Endodermal cell (in vitro differentiated cells): ENCODE measurements at regions not wholly inside any gene's neighbourhood (a gene's known extent, or its start where the extent isn't known, plus 50 kb on each side); places are given as distances from the start of the nearest gene placed in this dataset.

Experiments used
- DNase-seq: peaks from one replicate; pipeline ENCODE4 v3.0.0-alpha.2; 2017
- H3K27ac ChIP-seq: 2 replicates; pipeline ENCODE4 v1.5.1; 2013; ENCODE audit warnings: mild to moderate bottlenecking, low read depth, low read length, moderate library complexity
- H3K27me3 ChIP-seq: 2 replicates; pipeline ENCODE4 v1.6.1; 2013; ENCODE audit warnings: mild to moderate bottlenecking, low read length, moderate library complexity; ENCODE audit not compliant: insufficient read depth, control insufficient read depth, poor library complexity, severe bottlenecking
- H3K36me3 ChIP-seq: 2 replicates; pipeline ENCODE4 v1.7.0; 2013; ENCODE audit warnings: mild to moderate bottlenecking, low read length, moderate library complexity; ENCODE audit not compliant: control insufficient read depth, insufficient read depth
- H3K4me1 ChIP-seq: one replicate; pipeline ENCODE4 v1.7.0; 2013; ENCODE audit warnings: low read length; ENCODE audit not compliant: control insufficient read depth, insufficient read depth
- H3K4me3 ChIP-seq: 2 replicates; pipeline ENCODE4 v1.5.1; 2013; ENCODE audit warnings: mild to moderate bottlenecking, low read length, moderate library complexity
- H3K9ac ChIP-seq: 2 replicates; pipeline ENCODE4 v1.6.1; 2013; ENCODE audit warnings: mild to moderate bottlenecking, low read length, moderate library complexity; ENCODE audit not compliant: poor library complexity, severe bottlenecking; ENCODE audit errors: extremely low read depth
- H3K9me3 ChIP-seq: 2 replicates; pipeline ENCODE4 v1.6.1; 2013; ENCODE audit warnings: mild to moderate bottlenecking, low read length, moderate library complexity; ENCODE audit not compliant: control insufficient read depth
- H3K27ac Mint-ChIP-seq: 2 replicates; pipeline ENCODE4 v1.8.0; 2020; ENCODE audit warnings: mixed read lengths
- H3K27me3 Mint-ChIP-seq: 2 replicates; pipeline ENCODE4 v1.8.0; 2021; ENCODE audit warnings: mild to moderate bottlenecking, mixed read lengths; ENCODE audit not compliant: insufficient read depth
- H3K36me3 Mint-ChIP-seq: 2 replicates; pipeline ENCODE4 v1.8.0; 2020; ENCODE audit warnings: low read depth, mixed read lengths
- H3K4me1 Mint-ChIP-seq: 2 replicates; pipeline ENCODE4 v1.8.0; 2020; ENCODE audit warnings: mixed read lengths
- H3K4me3 Mint-ChIP-seq: 2 replicates; pipeline ENCODE4 v1.8.0; 2020; ENCODE audit warnings: mild to moderate bottlenecking, moderate library complexity, mixed read lengths
- H3K9me3 Mint-ChIP-seq: 2 replicates; pipeline ENCODE4 v1.8.0; 2020; ENCODE audit warnings: mild to moderate bottlenecking, mixed read lengths
- CTCF ChIP-seq: fragments of 200-600 bp; sonication (generic); conservative IDR thresholded peaks from 2 replicates; pipeline ENCODE4 v1.5.0; 2021; ENCODE audit warnings: antibody characterized with exemption, mild to moderate bottlenecking
- WGBS, 2 experiments: methylation state at CpG; one replicate each; pipeline versions ENCODE4 v1.1.5 to v1.1.7; 2013; ENCODE audit warnings: missing lambda C conversion rate in 2 of 2, mixed read lengths in 1 of 2; ENCODE audit not compliant: insufficient coverage in 1 of 2, insufficient read length in 1 of 2; 5-methylcytosine and 5-hydroxymethylcytosine counted together

DNA sequence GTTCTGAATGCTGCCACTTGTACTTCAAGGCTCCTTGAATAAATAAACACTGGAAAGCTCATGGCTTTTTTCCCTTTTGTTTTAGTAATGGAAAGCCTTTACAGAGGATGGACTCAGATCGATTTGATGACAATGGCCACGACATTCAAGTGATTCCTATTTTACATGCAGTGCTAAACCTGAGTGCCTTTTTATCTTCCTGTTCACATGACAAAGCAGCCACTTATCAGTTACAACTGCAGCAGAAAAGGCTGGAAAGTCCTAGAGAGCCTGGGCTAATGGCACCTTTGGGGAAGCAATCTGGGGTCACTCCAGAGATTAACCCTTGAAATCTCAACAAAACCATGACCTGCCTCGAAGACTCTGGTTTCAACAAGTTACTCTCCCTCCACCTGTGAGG lies 249.0 kb upstream of the AUTS2 start:
- no peak overlapping the region for H3K9ac ChIP-seq
- no peak overlapping the region for H3K27ac Mint-ChIP-seq
- H3K27ac ChIP-seq, result no peak overlapping the region
- no peaks in the 10 kb centered on the region for H3K27me3 ChIP-seq
- DNase-seq, result peak; percentile 58
- H3K4me3 ChIP-seq, result no peak overlapping the region
- H3K27me3 Mint-ChIP-seq, result peaks cover 11% of the 10 kb centered on the region
- WGBS, 2 experiments, result 23 to 29% methylated on average over 2 to 3 of the region's 3 CpGs
- H3K4me1 Mint-ChIP-seq, result peaks cover 9% of the 10 kb centered on the region
- H3K4me1 ChIP-seq, result no peaks in the 10 kb centered on the region
- TF ChIP-seq CTCF, result no peak
- peaks cover under 1% of the 10 kb centered on the region for H3K9me3 ChIP-seq
- no peak overlapping the region for H3K4me3 Mint-ChIP-seq
- no peaks in the 10 kb centered on the region for H3K36me3 ChIP-seq
- no peaks in the 10 kb centered on the region for H3K36me3 Mint-ChIP-seq
- no peaks in the 10 kb centered on the region for H3K9me3 Mint-ChIP-seq

- 66 to 78% methylated on average over 2 to 3 of the region's 3 CpGs for WGBS, 2 experiments
- Histone ChIP-seq H3K4me3 (no peak overlapping the region), H3K27ac (no peak overlapping the region), H3K4me1 (no peaks in the 10 kb centered on the region), H3K27me3 (no peaks in the 10 kb centered on the region), H3K9ac (no peak overlapping the region), H3K36me3 (no peaks in the 10 kb centered on the region), H3K9me3 (no peaks in the 10 kb centered on the region)
- Mint-ChIP-seq H3K27ac (no peak overlapping the region), H3K27me3 (peaks cover 11% of the 10 kb centered on the region), H3K36me3 (no peaks in the 10 kb centered on the region), H3K4me1 (no peaks in the 10 kb centered on the region), H3K9me3 (no peaks in the 10 kb centered on the region), H3K4me3 (no peak overlapping the region)
- peak; percentile 58 for DNase-seq
- TF ChIP-seq CTCF, result no peak
These were observed 240.0 kb upstream of the AUTS2 start for GRCh38 chr7:69358163-69358821.

GRCh38 chr7:69359003-69359700 lies 239.1 kb upstream of the AUTS2 start:
- Histone ChIP-seq H3K9ac (no peak overlapping the region), H3K4me3 (no peak overlapping the region), H3K27me3 (no peaks in the 10 kb centered on the region), H3K36me3 (no peaks in the 10 kb centered on the region), H3K4me1 (no peaks in the 10 kb centered on the region), H3K9me3 (no peaks in the 10 kb centered on the region), H3K27ac (no peak overlapping the region)
- no peaks in the 10 kb centered on the region for H3K9me3 Mint-ChIP-seq
- peaks cover 6% of the 10 kb centered on the region for H3K27me3 Mint-ChIP-seq
- H3K36me3 Mint-ChIP-seq, result no peaks in the 10 kb centered on the region
- no peak overlapping the region for H3K4me3 Mint-ChIP-seq
- 94 to 100% methylated on average over 1 to 4 of the region's 4 CpGs for WGBS, 2 experiments
- DNase-seq, result no peak
- no peaks in the 10 kb centered on the region for H3K4me1 Mint-ChIP-seq
- no peak overlapping the region for H3K27ac Mint-ChIP-seq
- TF ChIP-seq CTCF, result no peak
